ENCODE measurements at regions not wholly inside any gene's neighbourhood (a gene's known extent, or its start where the extent isn't known, plus 50 kb on each side); places are given as distances from the start of the nearest gene placed in this dataset.

DNA sequence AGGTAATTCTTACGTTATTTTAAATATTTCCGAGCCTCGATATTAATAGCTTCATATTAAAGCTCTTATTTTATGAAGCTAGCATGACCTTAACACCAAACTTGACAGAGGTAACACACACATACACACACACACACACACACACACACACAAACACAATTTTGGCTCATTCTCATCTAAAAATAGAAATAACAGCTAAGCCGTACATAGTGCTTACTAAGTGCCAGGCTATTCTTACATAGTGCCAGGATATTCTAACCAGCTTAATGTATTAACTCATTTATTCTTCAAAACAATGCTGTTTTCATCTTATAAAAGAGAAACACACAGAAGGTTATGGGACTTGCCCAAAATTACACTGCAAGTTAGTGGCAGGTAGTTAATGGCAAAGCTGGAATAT, 87.0 kb upstream of the BLTP1 start:
- Histone ChIP-seq H3K79me2 (ENCODE audit: control insufficient read depth in 1 of 2, insufficient read depth in 2 of 2, low read length in 2 of 2) (no peaks in the 10 kb centered on the region), H3K23me2 (ENCODE audit: low read depth, low read length) (no peaks in the 10 kb centered on the region), H2BK120ac (replicated peaks; ENCODE audit: low read depth, low read length) (no peak overlapping the region), H3K9me3 (ENCODE audit: insufficient read depth in 2 of 2, low read depth in 1 of 2, low read length in 1 of 2) (no peaks in the 10 kb centered on the region), H2AK5ac (ENCODE audit: low read depth, low read length) (no peak overlapping the region), H2AFZ (ENCODE audit: low read length) (no peak overlapping the region), H3K56ac (replicated peaks; ENCODE audit: insufficient read length, low read depth, low read length) (no peak overlapping the region), H4K20me1 (replicated peaks in 1 of 2; ENCODE audit: control insufficient read depth in 1 of 2, insufficient read depth in 2 of 2, low read length in 2 of 2) (no peaks in the 10 kb centered on the region), H4K8ac (ENCODE audit: extremely low read depth, insufficient read depth, low read length) (no peak overlapping the region), H3K4ac (replicated peaks; ENCODE audit: insufficient read length, low read depth, low read length) (no peak overlapping the region), H3K36me3 (ENCODE audit: control insufficient read depth in 2 of 4, insufficient read depth in 4 of 4, low read length in 3 of 4) (no peaks in the 10 kb centered on the region), H2BK20ac (ENCODE audit: low read length) (no peak overlapping the region), H3K4me1 (replicated peaks in 1 of 4; ENCODE audit: control insufficient read depth in 3 of 4, insufficient read depth in 4 of 4, low read length in 3 of 4) (no peaks in the 10 kb centered on the region), H3K18ac (ENCODE audit: extremely low read depth, low read length) (no peak overlapping the region), H4K5ac (ENCODE audit: insufficient read length, low read depth, low read length) (no peak overlapping the region), H3K27ac (ENCODE audit: low read depth, low read length) (no peak overlapping the region), H2BK5ac (ENCODE audit: low read depth, low read length) (no peak overlapping the region), H3K9ac (replicated peaks in 1 of 4; ENCODE audit: extremely low read depth in 1 of 4, low read depth in 3 of 4, low read length in 3 of 4) (no peak overlapping the region), H2BK12ac (ENCODE audit: low read depth, low read length) (no peak overlapping the region), H3K23ac (ENCODE audit: insufficient read length) (no peak overlapping the region), H3K27me3 (replicated peaks in 1 of 4; ENCODE audit: control insufficient read depth in 3 of 4, extremely low read depth in 1 of 4, insufficient read depth in 3 of 4, low read length in 3 of 4) (no peaks in the 10 kb centered on the region), H4K91ac (replicated peaks; ENCODE audit: insufficient read length, low read length) (no peak overlapping the region), H3K14ac (ENCODE audit: insufficient read length) (no peak overlapping the region), H3K4me2 (ENCODE audit: insufficient read depth in 1 of 2, low read depth in 2 of 2, low read length in 2 of 2) (no peak overlapping the region), H3K4me3 (ENCODE audit: extremely low read depth in 1 of 4, insufficient read depth in 2 of 4, low read depth in 3 of 4, low read length in 4 of 4) (no peak overlapping the region), H2BK15ac (ENCODE audit: low read length) (no peak overlapping the region), H3K79me1 (ENCODE audit: low read depth, low read length) (no peaks in the 10 kb centered on the region)
- POLR2A ChIA-PET (ENCODE audit: partially characterized antibody): no interaction called here
- CTCF ChIA-PET (ENCODE audit: partially characterized antibody): interaction anchor here (1.0 to 1.7 kb wide), 2 partner anchors 10 to 164 kb away, joined by 3 read pairs; no protein-coding TSS in a partner anchor
- FAIRE-seq (no peak), DNase-seq (ENCODE audit: low read depth in 1 of 2, low spot score in 2 of 2) (no peak)
- 89% methylated on average over 4 of the region's 4 CpGs; no CpG with 5 or more reads in 1 of the 2 experiments for WGBS, 2 experiments (ENCODE audit: extremely low coverage in 1 of 2, insufficient coverage in 1 of 2, insufficient read length in 1 of 2, insufficient replicate concordance in 2 of 2, low coverage in 1 of 2, low lambda C conversion rate in 2 of 2, missing lambda C conversion rate in 1 of 2)
- TF ChIP-seq KDM5A (IDR thresholded peaks at IDR 0.05; ENCODE audit: low read length) (no peak), KDM4A (IDR thresholded peaks at IDR 0.05; ENCODE audit: low read depth, low read length, severe bottlenecking) (no peak), SP4 (IDR thresholded peaks at IDR 0.05; ENCODE audit: low read length) (no peak), NANOG (IDR thresholded peaks at IDR 0.05; ENCODE audit: insufficient read depth, low read depth, low read length, poor library complexity, severe bottlenecking) (no peak), ZNF274 (IDR thresholded peaks at IDR 0.05; ENCODE audit: borderline replicate concordance, extremely low read depth, low read length) (no peak), TAF1 (IDR thresholded peaks at IDR 0.05; ENCODE audit: low read depth, low read length) (no peak), JUN (IDR thresholded peaks at IDR 0.05; ENCODE audit: low read depth, low read length) (no peak), TCF12 (IDR thresholded peaks at IDR 0.05; ENCODE audit: low read depth, low read length) (no peak), BCL11A (IDR thresholded peaks at IDR 0.05; ENCODE audit: low read depth in 2 of 2, low read length in 2 of 2) (no peak), CBX5 (IDR thresholded peaks at IDR 0.05; ENCODE audit: low read depth, low read length) (no peak), SP2 (IDR thresholded peaks at IDR 0.05; ENCODE audit: low read length) (no peak), RFX5 (IDR thresholded peaks at IDR 0.05; ENCODE audit: borderline replicate concordance, low read depth, low read length) (no peak), GABPA (IDR thresholded peaks at IDR 0.05; ENCODE audit: borderline replicate concordance, insufficient read depth, low read length) (no peak), POLR2AphosphoS5 (IDR thresholded peaks at IDR 0.05; ENCODE audit: low read depth, low read length) (no peak)

Data from H1 (cell line).